T-helper 1 cell treated with Interleukin-12 subunit alpha and Interleukin-12 subunit beta and Interleukin-4 antibody, amounts not matched to agents 30 μg/mL and 1 μg/mL, for 36 hours (primary cell): ENCODE measurements at regions not wholly inside any gene's neighbourhood (a gene's known extent, or its start where the extent isn't known, plus 50 kb on each side); places are given as distances from the start of the nearest gene placed in this dataset.

Source experiments
- H3K27ac Mint-ChIP-seq: one replicate; pipeline ENCODE4 v1.8.0; 2021; ENCODE audit warnings: mild to moderate bottlenecking, mixed read lengths
- H3K27me3 Mint-ChIP-seq: one replicate; pipeline ENCODE4 v1.8.0; 2021; ENCODE audit warnings: low read depth, mixed read lengths
- H3K36me3 Mint-ChIP-seq: one replicate; pipeline ENCODE4 v1.8.0; 2021; ENCODE audit warnings: low read depth, mixed read lengths
- H3K4me1 Mint-ChIP-seq: one replicate; pipeline ENCODE4 v1.8.0; 2021; ENCODE audit warnings: low read depth, mixed read lengths
- H3K4me3 Mint-ChIP-seq: one replicate; pipeline ENCODE4 v1.8.0; 2021; ENCODE audit warnings: mild to moderate bottlenecking, moderate library complexity, mixed read lengths
- H3K9me3 Mint-ChIP-seq: one replicate; pipeline ENCODE4 v1.8.0; 2021; ENCODE audit warnings: mixed read lengths

DNA sequence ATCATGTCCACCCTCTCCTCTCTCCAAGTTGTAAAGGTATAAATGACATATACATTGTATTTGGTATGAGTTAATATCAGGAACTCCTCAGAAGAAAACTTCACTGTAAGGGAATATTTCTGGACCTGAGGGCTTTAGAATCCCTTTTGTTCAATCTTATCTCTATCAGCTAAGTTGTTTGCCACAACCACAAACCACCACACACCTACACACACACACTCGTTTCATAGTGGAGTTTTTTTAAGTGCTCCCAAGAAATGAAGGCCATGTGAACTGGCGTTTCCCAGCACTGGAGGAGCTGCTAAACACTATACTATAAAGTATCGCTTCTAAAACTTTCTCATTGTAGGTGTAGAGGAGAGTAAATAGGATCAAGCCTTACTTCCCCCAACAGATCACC lies 64.8 kb upstream of the GHITM start:
- no peak overlapping the region for H3K4me3 Mint-ChIP-seq
- no peak overlapping the region for H3K27ac Mint-ChIP-seq
- H3K36me3 Mint-ChIP-seq: no peaks in the 10 kb centered on the region
- no peaks in the 10 kb centered on the region for H3K4me1 Mint-ChIP-seq
- H3K9me3 Mint-ChIP-seq: no peaks in the 10 kb centered on the region
- H3K27me3 Mint-ChIP-seq: no peaks in the 10 kb centered on the region

DNA sequence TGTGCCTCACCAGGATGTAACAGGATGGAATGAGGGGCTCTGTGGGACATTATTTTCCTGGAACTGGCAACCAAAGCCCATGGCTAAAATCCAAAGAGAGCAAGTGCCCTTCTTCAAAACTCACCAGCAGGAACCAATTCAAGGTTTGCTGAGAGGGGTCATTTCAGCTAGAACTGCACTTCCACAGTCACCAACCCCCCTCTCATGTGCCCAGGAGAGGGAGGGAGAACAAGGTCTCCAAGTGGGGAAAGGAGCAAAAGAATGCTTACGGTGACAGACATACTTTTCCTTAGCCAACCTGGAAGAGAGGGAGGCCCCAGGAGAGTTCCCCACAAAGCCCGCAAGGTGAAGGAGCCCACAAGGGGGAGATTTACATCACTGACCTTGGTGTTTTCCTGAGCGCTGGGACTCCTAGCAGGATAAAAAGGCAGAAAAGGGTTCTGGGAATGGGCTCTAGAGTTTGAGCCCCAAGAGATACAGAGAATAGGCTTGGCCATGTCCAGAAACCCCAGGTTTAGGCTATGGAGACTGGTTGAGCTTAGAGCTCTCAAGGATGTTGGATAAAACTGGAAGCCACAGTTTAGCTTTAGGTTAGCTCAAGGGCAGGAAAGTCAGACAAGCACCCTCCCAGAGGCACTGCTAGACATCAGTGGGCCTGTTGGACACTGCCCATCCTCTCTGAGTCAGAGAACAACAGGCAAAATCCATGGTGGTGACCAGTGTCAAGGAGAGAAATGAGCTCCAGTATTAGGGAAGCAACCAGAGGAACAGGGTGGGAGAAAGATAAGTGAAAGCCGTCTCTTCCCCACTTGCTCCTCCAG lies 63.9 kb upstream of the GHITM start:
- no peaks in the 10 kb centered on the region for H3K27me3 Mint-ChIP-seq
- H3K4me1 Mint-ChIP-seq: no peaks in the 10 kb centered on the region
- no peaks in the 10 kb centered on the region for H3K36me3 Mint-ChIP-seq
- H3K4me3 Mint-ChIP-seq: no peak overlapping the region
- H3K9me3 Mint-ChIP-seq: no peaks in the 10 kb centered on the region
- H3K27ac Mint-ChIP-seq: no peak overlapping the region

DNA sequence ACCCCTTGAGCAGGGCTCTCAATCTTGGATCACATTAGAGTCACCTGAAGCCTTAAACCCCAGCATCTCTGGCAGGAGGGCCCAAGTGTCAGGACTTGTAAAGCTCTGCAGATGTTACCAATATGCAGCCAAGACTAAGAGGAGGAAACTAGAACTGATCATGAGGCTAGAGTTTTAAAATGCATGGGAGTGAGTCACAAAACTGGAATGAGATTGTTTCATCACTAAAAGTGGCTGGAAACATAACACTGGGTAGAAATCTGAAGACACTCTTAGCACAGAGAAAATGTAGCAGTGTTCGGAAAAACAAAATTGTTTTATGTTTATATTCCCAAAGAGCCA lies 63.3 kb upstream of the GHITM start:
- Mint-ChIP-seq H3K4me3 (no peak overlapping the region), H3K9me3 (no peaks in the 10 kb centered on the region), H3K27me3 (no peaks in the 10 kb centered on the region), H3K27ac (no peak overlapping the region), H3K4me1 (no peaks in the 10 kb centered on the region), H3K36me3 (no peaks in the 10 kb centered on the region)

DNA sequence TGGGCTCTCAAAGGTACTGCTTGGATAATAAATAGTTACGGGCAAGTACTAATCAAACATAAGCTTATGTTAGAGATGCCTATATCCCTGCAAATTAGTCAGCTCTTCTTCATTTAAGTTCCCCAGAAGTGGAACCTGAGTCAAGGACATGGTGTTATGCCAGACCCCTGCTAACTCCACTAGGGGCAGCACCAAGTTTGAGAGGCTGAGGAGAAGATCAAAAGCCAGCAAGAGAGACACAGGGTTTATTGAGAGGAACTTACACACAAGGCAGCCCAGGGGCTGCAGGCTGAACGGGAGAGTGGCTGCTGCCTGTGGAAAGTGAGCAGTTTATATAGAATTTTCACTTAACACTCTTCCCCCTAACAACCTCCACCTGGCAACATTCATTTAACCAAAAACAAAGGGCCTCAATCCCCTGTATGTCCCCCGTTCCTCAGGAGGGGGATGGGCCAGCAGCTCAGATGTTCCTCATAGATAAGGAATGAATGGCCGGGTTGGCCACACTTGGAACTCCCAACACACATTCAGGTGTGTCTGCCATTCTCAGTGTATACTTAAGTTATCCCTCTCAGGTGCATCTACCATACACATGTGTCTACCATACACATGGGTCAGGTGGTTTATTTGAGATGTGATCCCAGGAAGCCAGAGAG lies 62.6 kb upstream of the GHITM start:
- Mint-ChIP-seq H3K4me3 (no peak overlapping the region), H3K27ac (no peak overlapping the region), H3K9me3 (no peaks in the 10 kb centered on the region), H3K27me3 (no peaks in the 10 kb centered on the region), H3K36me3 (no peaks in the 10 kb centered on the region), H3K4me1 (no peaks in the 10 kb centered on the region)

DNA sequence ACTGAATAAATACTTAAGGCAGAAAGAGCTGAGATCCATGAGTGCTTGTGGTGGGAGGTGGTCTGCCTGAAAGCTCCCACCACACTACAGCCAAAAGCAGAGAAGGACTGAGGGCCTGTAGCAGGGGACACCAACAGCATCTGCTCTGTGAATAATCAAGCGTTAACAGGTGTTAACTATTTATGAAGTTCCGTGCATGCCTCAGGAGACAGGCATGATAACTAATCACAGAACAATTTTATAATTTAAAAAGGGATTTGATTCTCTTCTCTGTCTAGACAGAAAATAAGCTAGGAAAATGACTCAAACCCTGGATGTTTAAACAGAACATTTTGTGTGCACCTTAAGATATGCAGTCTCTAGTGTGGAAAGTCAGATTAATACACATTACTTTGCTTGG lies 61.5 kb upstream of the GHITM start:
- no peaks in the 10 kb centered on the region for H3K4me1 Mint-ChIP-seq

DNA sequence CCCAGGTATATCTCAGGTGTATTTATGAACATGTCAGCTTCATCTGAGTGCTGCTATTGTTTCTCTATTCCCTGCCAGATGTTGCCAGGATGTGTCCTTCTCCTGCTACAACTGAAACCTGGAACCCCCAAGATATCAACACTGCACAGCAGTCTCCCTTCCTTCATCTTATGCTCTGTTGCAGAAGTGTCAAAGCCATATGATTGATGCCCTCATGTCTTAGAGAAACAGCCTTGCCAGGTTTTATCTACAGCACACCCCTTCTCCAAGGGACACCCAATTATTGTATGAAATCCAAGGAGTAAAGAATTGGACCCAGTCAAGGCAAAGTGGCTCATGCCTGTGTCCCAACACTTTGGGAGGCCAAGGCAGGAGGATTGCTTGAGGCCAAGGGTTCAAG lies 60.5 kb upstream of the GHITM start:
- no peak overlapping the region for H3K4me3 Mint-ChIP-seq

More for the DNA sequence above, 61.5 kb upstream of the GHITM start:
- Mint-ChIP-seq H3K27ac (no peak overlapping the region), H3K36me3 (no peaks in the 10 kb centered on the region), H3K4me3 (no peak overlapping the region), H3K27me3 (no peaks in the 10 kb centered on the region), H3K9me3 (no peaks in the 10 kb centered on the region)

DNA sequence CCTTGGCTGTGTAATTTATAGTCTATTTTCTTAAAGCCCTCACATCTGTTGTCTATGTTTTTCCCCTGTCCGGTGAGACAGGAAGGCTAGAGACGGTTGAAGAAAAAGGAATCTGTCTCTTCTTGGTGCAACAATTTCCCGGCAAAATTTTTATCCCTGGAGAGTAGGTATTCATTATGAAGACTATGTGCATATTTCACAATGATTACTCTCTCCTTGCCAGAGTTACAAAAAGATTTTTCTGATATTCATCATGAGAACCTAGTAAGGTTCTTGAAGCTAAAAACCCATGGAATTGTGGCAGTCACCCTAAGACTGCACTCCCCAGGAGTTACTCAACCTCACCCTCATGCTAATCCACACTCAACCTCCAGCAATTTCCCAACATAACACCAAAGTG lies 55.0 kb upstream of the GHITM start:
- H3K36me3 Mint-ChIP-seq: no peaks in the 10 kb centered on the region
- no peak overlapping the region for H3K4me3 Mint-ChIP-seq
- peaks cover 4% of the 10 kb centered on the region for H3K27me3 Mint-ChIP-seq
- H3K9me3 Mint-ChIP-seq: no peaks in the 10 kb centered on the region
- H3K4me1 Mint-ChIP-seq: no peaks in the 10 kb centered on the region
- H3K27ac Mint-ChIP-seq: no peak overlapping the region

More for the DNA sequence above, 60.5 kb upstream of the GHITM start:
- peaks cover 4% of the 10 kb centered on the region for H3K27me3 Mint-ChIP-seq
- H3K27ac Mint-ChIP-seq: no peak overlapping the region
- H3K9me3 Mint-ChIP-seq: no peaks in the 10 kb centered on the region
- H3K4me1 Mint-ChIP-seq: no peaks in the 10 kb centered on the region
- H3K36me3 Mint-ChIP-seq: no peaks in the 10 kb centered on the region

DNA sequence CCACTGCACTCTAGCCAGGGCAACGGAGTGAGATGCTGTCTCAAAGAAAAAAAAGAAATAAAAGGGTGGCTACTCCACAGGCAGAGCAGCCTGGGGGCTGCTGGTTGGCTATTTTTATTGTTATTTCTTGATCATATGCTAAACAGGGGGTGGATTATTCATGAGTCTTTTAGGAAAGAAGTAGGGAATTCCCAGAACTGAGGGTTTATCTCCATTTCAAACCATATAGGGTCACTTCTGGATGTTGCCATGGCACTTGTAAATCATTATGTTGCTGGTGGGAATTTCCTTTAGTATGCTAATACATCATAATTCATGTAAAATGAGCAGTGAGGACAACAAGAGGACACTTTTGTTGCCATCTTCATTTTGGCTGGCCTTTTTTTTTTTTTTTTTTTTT lies 52.1 kb upstream of the GHITM start:
- no peaks in the 10 kb centered on the region for H3K9me3 Mint-ChIP-seq
- no peaks in the 10 kb centered on the region for H3K36me3 Mint-ChIP-seq
- H3K27ac Mint-ChIP-seq: no peak overlapping the region
- no peak overlapping the region for H3K4me3 Mint-ChIP-seq
- no peaks in the 10 kb centered on the region for H3K4me1 Mint-ChIP-seq
- H3K27me3 Mint-ChIP-seq: peaks cover 12% of the 10 kb centered on the region

DNA sequence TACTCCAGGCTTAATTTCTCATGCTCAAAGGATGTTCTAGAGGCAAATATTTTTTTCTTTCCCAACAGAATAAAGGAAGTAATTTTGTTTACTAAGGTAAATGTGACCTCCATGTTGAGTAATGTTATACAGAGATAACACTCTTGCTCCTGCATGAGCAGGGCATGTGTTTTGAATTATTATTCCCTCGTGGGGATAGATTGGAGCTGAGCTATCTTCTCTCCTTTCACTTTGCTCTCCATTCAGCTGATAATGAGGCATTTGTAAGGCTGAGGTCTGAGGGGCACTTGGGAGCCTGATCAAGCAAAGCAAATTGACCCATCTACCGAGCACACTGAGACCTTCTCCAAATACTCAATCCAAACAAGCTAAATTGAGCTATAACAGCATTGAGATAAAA lies 50.7 kb upstream of the GHITM start:
- no peak overlapping the region for H3K4me3 Mint-ChIP-seq
- H3K27me3 Mint-ChIP-seq: peaks cover 15% of the 10 kb centered on the region
- H3K9me3 Mint-ChIP-seq: no peaks in the 10 kb centered on the region
- H3K36me3 Mint-ChIP-seq: no peaks in the 10 kb centered on the region
- no peak overlapping the region for H3K27ac Mint-ChIP-seq
- H3K4me1 Mint-ChIP-seq: no peaks in the 10 kb centered on the region

DNA sequence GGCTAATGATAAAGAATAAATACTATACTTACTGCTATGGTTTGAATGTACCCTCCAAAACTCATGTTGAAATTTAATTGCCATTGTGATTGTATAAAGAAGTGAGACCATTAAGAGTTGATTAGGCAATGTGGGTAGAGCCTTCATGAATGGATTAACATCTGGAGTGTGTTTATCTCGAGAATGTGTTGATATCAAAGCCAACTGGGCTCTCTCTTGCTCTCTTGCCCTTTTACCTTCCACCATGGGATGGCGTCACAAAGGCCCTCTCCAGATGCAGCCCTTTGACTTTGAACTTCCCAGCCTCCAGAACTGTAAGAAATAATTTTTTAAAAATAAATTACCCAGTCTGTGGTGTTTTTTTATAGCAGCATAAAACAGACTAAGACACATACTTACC lies 50.1 kb upstream of the GHITM start:
- Mint-ChIP-seq H3K27ac (no peak overlapping the region), H3K36me3 (no peaks in the 10 kb centered on the region), H3K27me3 (peaks cover 15% of the 10 kb centered on the region), H3K4me1 (no peaks in the 10 kb centered on the region), H3K4me3 (no peak overlapping the region), H3K9me3 (no peaks in the 10 kb centered on the region)
